Neural progenitor cell (in vitro differentiated cells): ENCODE measurements at regions not wholly inside any gene's neighbourhood (a gene's known extent, or its start where the extent isn't known, plus 50 kb on each side); places are given as distances from the start of the nearest gene placed in this dataset.

Source experiments
- DNase-seq: peaks from one replicate; pipeline ENCODE4 v3.0.0-alpha.2; 2016; ENCODE audit warnings: low spot score
- H2AFZ ChIP-seq: fragments of 200-600 bp; sonication (generic); replicated peaks from 2 replicates; pipeline ENCODE4 v1.6.1; 2016; ENCODE audit warnings: antibody characterized with exemption
- H3F3A ChIP-seq: fragments of 200-600 bp; sonication (generic); 2 replicates; pipeline ENCODE4 v1.6.1; 2016; ENCODE audit warnings: antibody characterized with exemption, low read depth
- H3K27ac ChIP-seq: fragments of 200-600 bp; sonication (generic); 2 replicates; pipeline ENCODE4 v1.5.1; 2016; ENCODE audit warnings: mild to moderate bottlenecking
- H3K27me3 ChIP-seq: fragments of 200-600 bp; sonication (generic); 2 replicates; pipeline ENCODE4 v1.6.1; 2016; ENCODE audit warnings: mild to moderate bottlenecking, moderate library complexity
- H3K36me3 ChIP-seq: fragments of 200-600 bp; sonication (generic); 2 replicates; pipeline ENCODE4 v1.5.1; 2016
- H3K4me1 ChIP-seq: fragments of 200-600 bp; sonication (generic); 2 replicates; pipeline ENCODE4 v1.6.1; 2016; ENCODE audit warnings: mixed run types
- H3K4me2 ChIP-seq: fragments of 200-600 bp; sonication (generic); 2 replicates; pipeline ENCODE4 v1.6.1; 2016
- H3K4me3 ChIP-seq: fragments of 200-600 bp; sonication (generic); 2 replicates; pipeline ENCODE4 v1.5.1; 2016
- H3K79me2 ChIP-seq: fragments of 200-600 bp; sonication (generic); 2 replicates; pipeline ENCODE4 v1.6.1; 2016; ENCODE audit warnings: low read depth
- H3K9ac ChIP-seq: fragments of 200-600 bp; sonication (generic); 2 replicates; pipeline ENCODE4 v1.6.1; 2016
- H3K9me3 ChIP-seq: fragments of 200-600 bp; sonication (generic); 2 replicates; pipeline ENCODE4 v1.5.1; 2016; ENCODE audit warnings: low read depth
- H4K20me1 ChIP-seq: fragments of 200-600 bp; sonication (generic); 2 replicates; pipeline ENCODE4 v1.6.1; 2016; ENCODE audit warnings: low read depth
- H3K27ac Mint-ChIP-seq: 3 replicates; pipeline ENCODE4 v1.8.0; 2021; ENCODE audit warnings: mixed read lengths
- H3K27me3 Mint-ChIP-seq: 2 replicates; pipeline ENCODE4 v1.8.0; 2022; ENCODE audit warnings: low read depth, mild to moderate bottlenecking, inconsistent platforms, moderate library complexity, mixed read lengths; ENCODE audit not compliant: insufficient read depth
- H3K36me3 Mint-ChIP-seq: 3 replicates; pipeline ENCODE4 v1.8.0; 2021; ENCODE audit warnings: mixed read lengths
- H3K4me1 Mint-ChIP-seq: 3 replicates; pipeline ENCODE4 v1.8.0; 2021; ENCODE audit warnings: mixed read lengths
- H3K4me3 Mint-ChIP-seq: 3 replicates; pipeline ENCODE4 v1.8.0; 2021; ENCODE audit warnings: mild to moderate bottlenecking, moderate library complexity, mixed read lengths
- H3K9me3 Mint-ChIP-seq: 3 replicates; pipeline ENCODE4 v1.8.0; 2020; ENCODE audit warnings: mixed read lengths
- EZH2 ChIP-seq: fragments of 200-600 bp; sonication (generic); IDR thresholded peaks from 2 replicates; pipeline ENCODE4 v1.6.1; 2017; ENCODE audit warnings: antibody characterized with exemption, mild to moderate bottlenecking, moderate library complexity
- EZH2phosphoT487 ChIP-seq: fragments of 200-600 bp; sonication (generic); IDR thresholded peaks from 2 replicates; pipeline ENCODE4 v1.6.1; 2017; ENCODE audit warnings: antibody characterized with exemption
- TF ChIP-seq, protein P1 (sequence below): fragments of 200-600 bp; sonication (generic); IDR thresholded peaks from 2 replicates; pipeline ENCODE4 v1.5.1; 2017; ENCODE audit warnings: antibody characterized with exemption, mild to moderate bottlenecking

DNA sequence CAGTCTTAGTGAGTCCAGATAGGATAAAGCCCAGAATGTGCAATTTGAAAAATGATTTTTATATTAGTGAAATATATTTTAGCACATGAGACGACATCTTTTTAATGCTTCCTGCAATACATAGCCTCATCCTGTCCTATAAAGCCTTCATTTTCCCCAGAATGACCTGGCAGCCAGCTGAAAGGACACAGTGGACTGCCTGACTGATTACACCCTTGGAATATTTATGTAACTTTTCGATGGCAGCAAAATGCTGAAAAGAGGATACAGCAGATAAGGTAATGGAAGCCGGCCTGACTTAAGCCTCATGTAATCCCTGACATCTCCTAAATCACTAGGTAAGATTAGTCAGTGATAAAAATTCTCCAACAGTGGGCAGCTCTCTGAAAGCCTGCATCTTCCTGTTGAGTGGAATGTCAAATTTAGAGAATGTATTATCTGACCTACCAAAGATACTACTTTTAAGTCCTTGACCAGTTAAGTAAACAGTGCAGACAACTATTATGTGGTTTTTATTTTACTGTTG, 210.7 kb upstream of the STEAP1 start:
- H3K36me3 ChIP-seq = no peaks in the 10 kb centered on the region
- H3K27ac ChIP-seq = no peak overlapping the region
- Mint-ChIP-seq H3K27ac (no peak overlapping the region), H3K27me3 (peaks cover 2% of the 10 kb centered on the region), H3K9me3 (no peaks in the 10 kb centered on the region), H3K36me3 (no peaks in the 10 kb centered on the region), H3K4me1 (no peaks in the 10 kb centered on the region), H3K4me3 (no peak overlapping the region)
- H4K20me1 ChIP-seq = no peaks in the 10 kb centered on the region
- no peak overlapping the region for H3K4me3 ChIP-seq
- H3K4me2 ChIP-seq = no peak overlapping the region
- H3F3A ChIP-seq = no peaks in the 10 kb centered on the region
- no peak overlapping the region for H3K9ac ChIP-seq
- H3K4me1 ChIP-seq = no peaks in the 10 kb centered on the region
- no peaks in the 10 kb centered on the region for H3K27me3 ChIP-seq
- TF ChIP-seq, protein P1, sequence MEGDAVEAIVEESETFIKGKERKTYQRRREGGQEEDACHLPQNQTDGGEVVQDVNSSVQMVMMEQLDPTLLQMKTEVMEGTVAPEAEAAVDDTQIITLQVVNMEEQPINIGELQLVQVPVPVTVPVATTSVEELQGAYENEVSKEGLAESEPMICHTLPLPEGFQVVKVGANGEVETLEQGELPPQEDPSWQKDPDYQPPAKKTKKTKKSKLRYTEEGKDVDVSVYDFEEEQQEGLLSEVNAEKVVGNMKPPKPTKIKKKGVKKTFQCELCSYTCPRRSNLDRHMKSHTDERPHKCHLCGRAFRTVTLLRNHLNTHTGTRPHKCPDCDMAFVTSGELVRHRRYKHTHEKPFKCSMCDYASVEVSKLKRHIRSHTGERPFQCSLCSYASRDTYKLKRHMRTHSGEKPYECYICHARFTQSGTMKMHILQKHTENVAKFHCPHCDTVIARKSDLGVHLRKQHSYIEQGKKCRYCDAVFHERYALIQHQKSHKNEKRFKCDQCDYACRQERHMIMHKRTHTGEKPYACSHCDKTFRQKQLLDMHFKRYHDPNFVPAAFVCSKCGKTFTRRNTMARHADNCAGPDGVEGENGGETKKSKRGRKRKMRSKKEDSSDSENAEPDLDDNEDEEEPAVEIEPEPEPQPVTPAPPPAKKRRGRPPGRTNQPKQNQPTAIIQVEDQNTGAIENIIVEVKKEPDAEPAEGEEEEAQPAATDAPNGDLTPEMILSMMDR = no peak
- no peak for TF ChIP-seq EZH2
- TF ChIP-seq EZH2phosphoT487 = no peak
- no peaks in the 10 kb centered on the region for H3K79me2 ChIP-seq
- DNase-seq = no peak
- H2AFZ ChIP-seq = no peak overlapping the region
- H3K9me3 ChIP-seq = no peaks in the 10 kb centered on the region

DNA sequence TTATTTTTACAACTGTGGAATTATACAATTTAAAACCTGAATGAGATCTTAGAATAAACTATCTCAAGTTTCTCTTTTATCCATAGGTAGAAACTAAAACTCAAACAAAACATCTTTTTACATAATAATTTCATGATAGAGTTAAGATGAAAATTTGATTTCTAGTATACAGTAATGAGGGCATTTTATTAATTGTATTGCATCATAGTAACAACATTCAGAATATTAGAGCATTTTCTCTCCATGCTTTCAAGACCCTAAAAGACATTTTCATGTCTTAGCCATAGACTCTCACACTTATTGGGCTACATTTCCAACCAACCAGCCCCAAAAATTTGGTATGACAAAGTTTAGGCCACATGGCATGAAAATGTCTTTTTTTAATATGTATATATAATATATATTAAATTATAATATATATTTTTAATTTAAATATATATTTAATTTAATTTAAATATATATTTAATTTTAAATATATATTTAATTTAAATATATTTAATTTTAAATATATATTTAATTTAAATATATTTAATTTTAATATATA, 195.7 kb upstream of the STEAP1 start:
- Histone ChIP-seq H3K9me3 (no peaks in the 10 kb centered on the region), H3F3A (no peaks in the 10 kb centered on the region), H3K79me2 (no peaks in the 10 kb centered on the region), H3K27me3 (no peaks in the 10 kb centered on the region), H4K20me1 (no peaks in the 10 kb centered on the region), H3K9ac (no peak overlapping the region), H3K4me3 (no peak overlapping the region), H3K36me3 (no peaks in the 10 kb centered on the region), H3K27ac (no peak overlapping the region), H2AFZ (no peak overlapping the region), H3K4me2 (no peak overlapping the region), H3K4me1 (no peaks in the 10 kb centered on the region)
- H3K36me3 Mint-ChIP-seq = no peaks in the 10 kb centered on the region
- H3K4me3 Mint-ChIP-seq = no peak overlapping the region
- no peak for DNase-seq
- no peaks in the 10 kb centered on the region for H3K4me1 Mint-ChIP-seq
- peaks cover 4% of the 10 kb centered on the region for H3K9me3 Mint-ChIP-seq
- H3K27me3 Mint-ChIP-seq = no peaks in the 10 kb centered on the region
- no peak overlapping the region for H3K27ac Mint-ChIP-seq
- TF ChIP-seq, protein P1 = no peak
- TF ChIP-seq EZH2 (no peak), EZH2phosphoT487 (no peak)

DNA sequence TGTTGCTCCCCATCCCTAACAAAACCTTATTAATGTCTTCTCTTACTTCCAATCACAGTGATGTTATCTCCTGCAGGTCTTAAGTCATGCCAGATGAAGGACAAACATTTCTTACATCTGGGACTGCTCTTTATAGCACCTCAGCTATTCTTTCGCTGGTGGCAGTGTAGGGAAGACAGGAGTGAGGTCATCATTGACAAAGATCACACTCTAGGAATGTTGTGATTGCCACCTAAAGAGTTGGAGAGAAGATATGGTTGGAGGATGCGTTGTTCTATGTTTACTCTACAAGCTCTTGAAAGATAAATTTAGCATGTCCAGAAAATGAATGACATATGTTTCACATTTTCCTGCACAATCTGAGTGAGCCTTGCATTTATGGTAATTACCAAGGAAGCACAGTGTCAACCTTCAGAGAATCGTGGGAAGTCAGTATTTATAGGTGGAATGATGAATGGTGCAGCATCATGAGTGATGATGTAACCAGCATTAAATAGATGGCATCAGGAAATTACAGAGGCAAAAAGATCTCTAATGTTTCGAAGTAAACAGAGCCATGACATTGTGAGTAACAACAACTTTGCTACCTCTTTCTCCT, 188.1 kb upstream of the STEAP1 start:
- TF ChIP-seq EZH2phosphoT487 (no peak), EZH2 (no peak)
- TF ChIP-seq, protein P1 = no peak
- no peaks in the 10 kb centered on the region for H3K36me3 Mint-ChIP-seq
- Histone ChIP-seq H3K4me1 (no peaks in the 10 kb centered on the region), H2AFZ (no peak overlapping the region), H3K4me2 (no peak overlapping the region), H3K4me3 (no peak overlapping the region), H4K20me1 (no peaks in the 10 kb centered on the region), H3K79me2 (no peaks in the 10 kb centered on the region), H3K27ac (no peak overlapping the region), H3K9ac (no peak overlapping the region), H3K9me3 (no peaks in the 10 kb centered on the region), H3K36me3 (no peaks in the 10 kb centered on the region), H3K27me3 (no peaks in the 10 kb centered on the region), H3F3A (no peaks in the 10 kb centered on the region)
- no peaks in the 10 kb centered on the region for H3K9me3 Mint-ChIP-seq
- H3K4me3 Mint-ChIP-seq = no peak overlapping the region
- no peak overlapping the region for H3K27ac Mint-ChIP-seq
- peaks cover 2% of the 10 kb centered on the region for H3K27me3 Mint-ChIP-seq
- no peaks in the 10 kb centered on the region for H3K4me1 Mint-ChIP-seq
- no peak for DNase-seq
